H1 (cell line): ENCODE measurements at regions not wholly inside any gene's neighbourhood (a gene's known extent, or its start where the extent isn't known, plus 50 kb on each side); places are given as distances from the start of the nearest gene placed in this dataset.

Source experiments
- CTCF ChIA-PET: fragments of 300-600 bp; sonication (Branson Sonifier 250); formaldehyde crosslinking; loops from one replicate; lab custom pipeline; 2021; ENCODE audit not compliant: partially characterized antibody; lab: Charles Lee
- POLR2A ChIA-PET: fragments of 300-600 bp; sonication (Branson Sonifier 250); formaldehyde crosslinking; loops from one replicate; lab custom pipeline; 2021; ENCODE audit warnings: inconsistent platforms; ENCODE audit not compliant: partially characterized antibody; lab: Charles Lee
- DNase-seq, 2 experiments: peaks; one replicate each; pipeline versions ENCODE4 v3.0.0 to v3.0.0-alpha.2; 2010 to 2022; ENCODE audit warnings: low spot score in 2 of 2, low read depth in 1 of 2, mixed read lengths in 1 of 2
- FAIRE-seq: peaks from 2 replicates; lab custom pipeline; 2011; peaks lifted over from hg19 to GRCh38; lab: Jason Lieb, UNC
- H2AFZ ChIP-seq: 2 replicates; pipeline ENCODE4 v1.8.1; 2012; ENCODE audit warnings: low read length, inconsistent platforms
- H2AK5ac ChIP-seq: 2 replicates; pipeline ENCODE4 v1.6.1; 2013; ENCODE audit warnings: low read depth, low read length
- H2BK120ac ChIP-seq: replicated peaks from 2 replicates; pipeline ENCODE3; 2013; ENCODE audit warnings: low read depth, low read length, inconsistent platforms
- H2BK12ac ChIP-seq: 2 replicates; pipeline ENCODE4 v1.6.1; 2013; ENCODE audit warnings: low read depth, low read length
- H2BK15ac ChIP-seq: 2 replicates; pipeline ENCODE4 v1.6.1; 2013; ENCODE audit warnings: low read length
- H2BK20ac ChIP-seq: 2 replicates; pipeline ENCODE4 v1.6.1; 2013; ENCODE audit warnings: low read length
- H2BK5ac ChIP-seq: 2 replicates; pipeline ENCODE4 v1.6.1; 2013; ENCODE audit warnings: low read depth, low read length
- H3K14ac ChIP-seq: 2 replicates; pipeline ENCODE4 v1.6.1; 2013; ENCODE audit warnings: inconsistent platforms; ENCODE audit not compliant: insufficient read length
- H3K18ac ChIP-seq: 2 replicates; pipeline ENCODE4 v1.6.1; 2013; ENCODE audit warnings: low read length; ENCODE audit errors: extremely low read depth
- H3K23ac ChIP-seq: 2 replicates; pipeline ENCODE4 v1.6.1; 2013; ENCODE audit warnings: inconsistent platforms; ENCODE audit not compliant: insufficient read length
- H3K23me2 ChIP-seq: 2 replicates; pipeline ENCODE4 v1.6.1; 2013; ENCODE audit warnings: low read depth, low read length
- H3K27ac ChIP-seq: 2 replicates; pipeline ENCODE4 v1.6.1; 2011; ENCODE audit warnings: low read depth, low read length, inconsistent platforms
- H3K27me3 ChIP-seq, 4 experiments: replicated peaks in 1 of 4; 1 replicate in 1 of 4; 2 replicates in 3 of 4; pipeline versions ENCODE4 v1.6.1 to v1.8.1; 2011 to 2013; ENCODE audit warnings: low read length in 3 of 4, mild to moderate bottlenecking in 3 of 4, inconsistent platforms in 2 of 4, mixed read lengths in 2 of 4, moderate library complexity in 1 of 4; ENCODE audit not compliant: control insufficient read depth in 3 of 4, insufficient read depth in 3 of 4; ENCODE audit errors: extremely low read depth in 1 of 4
- H3K36me3 ChIP-seq, 4 experiments: 2 replicates each; pipeline versions ENCODE4 v1.6.1 to v1.8.1; 2011 to 2013; ENCODE audit warnings: mild to moderate bottlenecking in 4 of 4, low read length in 3 of 4, moderate library complexity in 2 of 4, control low read depth in 1 of 4, inconsistent platforms in 1 of 4; ENCODE audit not compliant: insufficient read depth in 4 of 4, control insufficient read depth in 2 of 4
- H3K4ac ChIP-seq: replicated peaks from 2 replicates; pipeline ENCODE3; 2013; ENCODE audit warnings: low read length, low read depth, mixed read lengths, inconsistent platforms; ENCODE audit not compliant: insufficient read length
- H3K4me1 ChIP-seq, 4 experiments: replicated peaks in 1 of 4; 1 replicate in 1 of 4; 2 replicates in 3 of 4; pipeline versions ENCODE4 v1.6.1 to v1.8.1; 2011 to 2013; ENCODE audit warnings: low read length in 3 of 4, inconsistent platforms in 2 of 4, mixed read lengths in 1 of 4; ENCODE audit not compliant: insufficient read depth in 4 of 4, control insufficient read depth in 3 of 4
- H3K4me2 ChIP-seq, 2 experiments: 2 replicates each; pipeline versions ENCODE4 v1.6.1 to v1.8.1; 2011 to 2013; ENCODE audit warnings: low read depth in 2 of 2, low read length in 2 of 2, control low read depth in 1 of 2, inconsistent platforms in 1 of 2, mild to moderate bottlenecking in 1 of 2; ENCODE audit not compliant: insufficient read depth in 1 of 2
- H3K4me3 ChIP-seq, 4 experiments: fragments of 200-600, 300-600 bp in 1 of 4; sonication (generic), shearing (Covaris generic), sonication (Bioruptor Twin) in 1 of 4; 2 replicates each; pipeline versions ENCODE4 v1.5.1 to v1.8.1; 2011 to 2016; ENCODE audit warnings: low read length in 4 of 4, low read depth in 3 of 4, control low read depth in 2 of 4, inconsistent platforms in 2 of 4, mild to moderate bottlenecking in 2 of 4, mixed read lengths in 1 of 4, moderate library complexity in 1 of 4; ENCODE audit not compliant: insufficient read depth in 2 of 4; ENCODE audit errors: extremely low read depth in 1 of 4
- H3K56ac ChIP-seq: replicated peaks from 2 replicates; pipeline ENCODE3; 2013; ENCODE audit warnings: low read depth, mild to moderate bottlenecking, mixed read lengths, low read length, inconsistent platforms; ENCODE audit not compliant: insufficient read length
- H3K79me1 ChIP-seq: 2 replicates; pipeline ENCODE4 v1.6.1; 2013; ENCODE audit warnings: low read depth, low read length, control low read depth
- H3K79me2 ChIP-seq, 2 experiments: 2 replicates each; pipeline versions ENCODE4 v1.6.1 to v1.8.1; 2012 to 2013; ENCODE audit warnings: low read length in 2 of 2, mild to moderate bottlenecking in 2 of 2, inconsistent platforms in 1 of 2; ENCODE audit not compliant: insufficient read depth in 2 of 2, control insufficient read depth in 1 of 2
- H3K9ac ChIP-seq, 4 experiments: replicated peaks in 1 of 4; 1 replicate in 1 of 4; 2 replicates in 3 of 4; pipeline versions ENCODE4 v1.6.1 to v1.8.1; 2011 to 2013; ENCODE audit warnings: low read depth in 3 of 4, low read length in 3 of 4, control low read depth in 2 of 4, mild to moderate bottlenecking in 2 of 4, moderate library complexity in 2 of 4, inconsistent platforms in 1 of 4; ENCODE audit errors: extremely low read depth in 1 of 4
- H3K9me3 ChIP-seq, 2 experiments: 2 replicates each; pipeline versions ENCODE4 v1.6.1 to v1.8.1; 2012 to 2013; ENCODE audit warnings: mild to moderate bottlenecking in 2 of 2, moderate library complexity in 2 of 2, control low read depth in 1 of 2, inconsistent platforms in 1 of 2, low read depth in 1 of 2, low read length in 1 of 2, mixed read lengths in 1 of 2; ENCODE audit not compliant: insufficient read depth in 2 of 2
- H4K20me1 ChIP-seq, 2 experiments: replicated peaks in 1 of 2; 2 replicates each; pipeline versions ENCODE3 to v1.8.1; 2011 to 2013; ENCODE audit warnings: inconsistent platforms in 2 of 2, low read length in 2 of 2, mild to moderate bottlenecking in 1 of 2; ENCODE audit not compliant: insufficient read depth in 2 of 2, control insufficient read depth in 1 of 2
- H4K5ac ChIP-seq: 2 replicates; pipeline ENCODE4 v1.6.1; 2013; ENCODE audit warnings: low read length, low read depth, mixed read lengths, inconsistent platforms; ENCODE audit not compliant: insufficient read length
- H4K8ac ChIP-seq: 2 replicates; pipeline ENCODE4 v1.8.0; 2013; ENCODE audit warnings: mild to moderate bottlenecking, moderate library complexity, low read length, inconsistent platforms; ENCODE audit not compliant: insufficient read depth; ENCODE audit errors: extremely low read depth
- H4K91ac ChIP-seq: replicated peaks from 2 replicates; pipeline ENCODE3; 2013; ENCODE audit warnings: low read length, mixed read lengths, inconsistent platforms; ENCODE audit not compliant: insufficient read length
- ASH2L ChIP-seq: fragments of 200-600, 300-600 bp; sonication (generic); IDR thresholded peaks from one replicate; pipeline ENCODE4 v1.7.1; 2017; ENCODE audit warnings: low read length
- CEBPB ChIP-seq: IDR thresholded peaks from 2 replicates; pipeline ENCODE4 v1.6.1; 2012; ENCODE audit warnings: low read depth, low read length
- WGBS, 2 experiments: shearing (Covaris generic) in 1 of 2; methylation state at CpG; one replicate each; pipeline versions ENCODE4 v1.1.6 to v1.1.7; 2013 to 2015; ENCODE audit warnings: low lambda C conversion rate in 2 of 2, mixed read lengths in 2 of 2, inconsistent platforms in 1 of 2, low coverage in 1 of 2, missing lambda C conversion rate in 1 of 2; ENCODE audit not compliant: insufficient replicate concordance in 2 of 2, insufficient coverage in 1 of 2, insufficient read length in 1 of 2; ENCODE audit errors: extremely low coverage in 1 of 2, missing lambda C conversion rate in 1 of 2; 5-methylcytosine and 5-hydroxymethylcytosine counted together

DNA sequence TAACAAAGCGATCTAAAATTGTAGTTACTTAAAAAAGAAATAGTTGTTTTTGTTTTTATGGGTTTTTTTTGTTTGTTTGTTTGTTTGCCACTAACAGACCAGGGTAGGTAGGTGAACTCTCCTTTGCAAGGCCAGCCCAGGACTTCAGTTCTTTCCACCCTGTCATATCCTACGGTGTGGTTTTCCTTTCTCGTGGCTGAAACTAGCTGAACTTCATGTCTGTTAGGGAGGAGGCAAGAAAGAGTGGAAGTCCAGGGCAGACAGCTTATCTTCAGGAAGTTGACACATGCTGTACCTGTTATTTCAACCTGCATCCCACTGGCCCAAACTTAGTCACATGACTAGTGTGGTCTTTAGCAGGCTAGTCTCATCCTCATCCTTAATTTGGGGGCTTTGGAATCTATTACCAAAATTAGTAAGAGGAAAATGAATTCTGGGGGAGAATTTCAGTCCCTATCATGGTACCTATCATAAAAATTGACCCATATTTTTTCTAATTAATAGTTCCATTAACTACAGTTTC lies 62.9 kb upstream of the LRRC7 start:
- Histone ChIP-seq H3K9ac (no peak overlapping the region), H3K4me1 (no peaks in the 10 kb centered on the region), H3K18ac (no peak overlapping the region), H3K9me3 (no peaks in the 10 kb centered on the region), H3K56ac (no peak overlapping the region), H3K4me3 (no peak overlapping the region), H3K36me3 (no peaks in the 10 kb centered on the region), H3K4ac (no peak overlapping the region), H2BK12ac (no peak overlapping the region), H2AFZ (no peak overlapping the region), H4K8ac (no peak overlapping the region), H3K79me2 (no peaks in the 10 kb centered on the region), H3K79me1 (no peaks in the 10 kb centered on the region), H3K27ac (no peak overlapping the region), H3K27me3 (no peaks in the 10 kb centered on the region), H2BK20ac (no peak overlapping the region), H3K23ac (no peak overlapping the region), H3K4me2 (no peak overlapping the region), H2BK5ac (no peak overlapping the region), H4K91ac (no peak overlapping the region), H3K14ac (no peak overlapping the region), H2BK120ac (no peak overlapping the region), H4K20me1 (no peaks in the 10 kb centered on the region), H3K23me2 (no peaks in the 10 kb centered on the region), H2BK15ac (no peak overlapping the region), H2AK5ac (no peak overlapping the region), H4K5ac (no peak overlapping the region)
- WGBS, 2 experiments, result 63 to 100% methylated on average over 1 to 3 of the region's 3 CpGs
- POLR2A ChIA-PET, result no interaction called here
- DNase-seq (no peak), FAIRE-seq (no peak)
- TF ChIP-seq CEBPB, result no peak
- no peak for TF ChIP-seq ASH2L
- CTCF ChIA-PET, result interaction anchor here (0.7 kb wide), 1 partner anchor 117 kb away, joined by 3 read pairs; no protein-coding TSS in a partner anchor
